Epithelial cell of prostate (primary cell): ENCODE measurements at regions not wholly inside any gene's neighbourhood (a gene's known extent, or its start where the extent isn't known, plus 50 kb on each side); places are given as distances from the start of the nearest gene placed in this dataset.

Source experiments
- DNase-seq: peaks from one replicate; pipeline ENCODE4 v3.0.0-alpha.2; 2011; ENCODE audit warnings: low read depth, low spot score
- H3K27ac ChIP-seq: fragments of 450-650 bp; 2 replicates; pipeline ENCODE4 v1.5.1; 2017; ENCODE audit warnings: mild to moderate bottlenecking

GRCh38 chr2:217662984-217663602, 339.7 kb downstream of the TNS1 start:
- H3K27ac ChIP-seq = no peak overlapping the region
- no peak for DNase-seq

GRCh38 chr2:217661378-217661777, 341.4 kb downstream of the TNS1 start:
- no peak for DNase-seq
- H3K27ac ChIP-seq = no peak overlapping the region

DNA sequence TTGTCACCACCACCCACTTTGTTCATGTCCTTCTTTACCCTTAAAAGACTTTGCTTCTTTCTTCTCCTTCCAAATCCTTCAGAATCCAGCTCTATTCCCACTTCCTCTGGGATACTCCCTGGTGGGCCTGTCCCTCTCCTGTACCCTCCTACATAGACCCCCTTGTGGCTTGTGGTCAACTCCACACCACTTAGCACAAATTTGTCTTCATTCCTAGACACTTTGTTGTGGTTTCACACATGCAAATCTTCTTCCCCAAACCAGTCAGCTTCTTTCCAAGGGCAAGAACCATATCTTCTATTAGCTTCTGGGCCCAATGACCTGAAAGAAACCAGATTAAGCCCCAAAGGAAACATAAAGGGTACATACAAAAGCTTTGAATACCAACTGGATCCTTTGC, 342.4 kb downstream of the TNS1 start:
- DNase-seq = no peak
- H3K27ac ChIP-seq = no peak overlapping the region

GRCh38 chr2:217658806-217659205, 344.0 kb downstream of the TNS1 start:
- H3K27ac ChIP-seq = no peak overlapping the region
- no peak for DNase-seq

DNA sequence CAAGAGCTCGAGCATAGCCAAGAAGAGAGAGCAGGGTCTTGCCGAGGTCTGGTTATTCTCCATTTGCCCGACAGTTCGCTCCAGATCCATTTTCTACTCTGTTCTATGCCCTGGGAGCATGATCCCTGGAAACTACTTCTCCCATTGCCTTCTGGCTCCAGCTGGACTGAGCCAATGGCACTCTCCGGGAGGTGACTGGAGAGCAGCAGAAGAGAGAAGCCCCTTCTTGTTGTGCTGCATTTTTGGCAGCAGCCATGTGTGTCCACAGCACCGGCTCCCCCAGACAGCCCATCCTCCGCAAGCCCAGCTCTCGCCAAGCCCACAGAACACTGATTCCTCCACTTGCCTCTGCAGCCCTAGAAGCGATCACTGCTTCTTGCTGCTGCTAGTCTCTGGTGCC, 345.5 kb downstream of the TNS1 start:
- no peak for DNase-seq
- H3K27ac ChIP-seq = no peak overlapping the region

DNA sequence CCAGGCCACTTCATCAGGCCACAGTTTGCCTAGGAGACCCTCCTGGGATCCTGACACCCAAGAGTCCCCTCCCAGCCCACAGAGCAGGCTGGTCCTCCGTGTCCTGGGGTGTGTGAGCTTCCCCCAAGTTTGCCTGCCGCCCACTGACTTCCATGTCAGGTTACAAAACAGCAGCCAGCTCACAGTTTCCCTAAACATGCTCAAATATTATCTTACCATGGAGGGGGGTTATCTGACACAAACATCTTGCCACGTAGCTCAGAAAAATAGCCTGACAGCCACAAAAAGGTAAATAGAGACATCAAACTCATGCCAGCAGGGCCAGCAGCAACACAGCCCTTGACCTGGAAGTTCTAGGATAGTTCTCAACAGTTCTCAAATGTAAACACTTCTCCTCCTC, 346.5 kb downstream of the TNS1 start:
- no peak overlapping the region for H3K27ac ChIP-seq
- no peak for DNase-seq

- no peak for DNase-seq
These were observed 347.1 kb downstream of the TNS1 start for GRCh38 chr2:217655651-217656050.

GRCh38 chr2:217654168-217654567, 348.6 kb downstream of the TNS1 start:
- no peak overlapping the region for H3K27ac ChIP-seq

More at GRCh38 chr2:217655651-217656050, 347.1 kb downstream of the TNS1 start:
- no peak overlapping the region for H3K27ac ChIP-seq

GRCh38 chr2:217652761-217653639, 349.8 kb downstream of the TNS1 start:
- H3K27ac ChIP-seq = peak overlapping the region; percentile 14
- DNase-seq = peak; percentile 88

More at GRCh38 chr2:217654168-217654567, 348.6 kb downstream of the TNS1 start:
- no peak for DNase-seq

DNA sequence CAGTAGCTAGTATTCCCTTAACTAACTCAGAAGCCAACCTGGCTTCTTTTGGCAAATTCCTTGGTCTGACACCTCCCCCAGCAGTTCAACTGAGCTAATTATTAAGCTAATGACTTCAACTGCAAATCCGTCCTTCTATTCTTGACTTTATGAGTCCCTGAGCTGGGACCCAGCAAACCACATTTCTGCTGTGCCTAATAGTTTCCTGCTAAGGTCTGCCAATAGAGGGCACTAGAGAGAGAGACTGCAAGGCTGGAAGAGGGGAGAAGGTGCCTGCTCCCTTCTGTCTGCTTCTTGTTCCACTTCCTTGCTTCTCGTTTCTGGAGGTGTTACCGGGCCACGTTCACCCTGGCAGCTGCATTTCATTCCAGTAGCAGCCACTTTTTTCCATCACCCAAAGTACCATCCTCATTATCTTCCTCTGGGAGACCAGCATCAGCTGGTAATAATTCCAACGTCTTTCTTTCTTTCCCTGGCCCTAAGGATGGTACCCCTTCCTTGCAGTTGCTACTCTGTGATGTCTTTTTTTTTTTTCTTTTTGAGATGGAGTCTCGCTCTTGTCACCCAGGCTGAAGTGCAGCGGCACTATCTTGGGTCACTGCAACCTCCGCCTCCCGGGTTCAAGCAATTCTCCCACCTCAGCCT, 352.0 kb downstream of the TNS1 start:
- no peak overlapping the region for H3K27ac ChIP-seq
- DNase-seq = no peak

DNA sequence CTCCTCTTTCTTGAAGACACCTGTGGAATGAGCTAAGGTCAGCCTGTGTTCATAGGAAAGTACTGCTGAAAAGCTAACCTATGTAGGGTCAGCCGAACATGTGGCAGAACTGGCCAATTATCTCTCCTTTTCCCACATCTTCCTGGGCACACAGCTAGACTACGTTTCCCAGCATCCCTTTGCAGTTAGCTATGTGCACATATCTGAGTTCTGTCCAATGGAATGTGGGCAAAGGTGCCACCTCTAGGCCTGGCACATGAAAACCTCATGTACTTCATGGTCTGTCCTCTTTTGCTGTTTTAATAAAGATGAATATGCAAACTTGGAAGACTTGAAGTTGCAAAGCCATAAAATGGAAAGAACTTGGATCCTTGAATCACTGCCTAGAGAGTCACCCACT, 352.6 kb downstream of the TNS1 start:
- no peak overlapping the region for H3K27ac ChIP-seq
- no peak for DNase-seq

GRCh38 chr2:217647925-217648324, 354.9 kb downstream of the TNS1 start:
- no peak for DNase-seq
- no peak overlapping the region for H3K27ac ChIP-seq

GRCh38 chr2:217647226-217647625, 355.6 kb downstream of the TNS1 start:
- no peak for DNase-seq
- H3K27ac ChIP-seq = no peak overlapping the region

DNA sequence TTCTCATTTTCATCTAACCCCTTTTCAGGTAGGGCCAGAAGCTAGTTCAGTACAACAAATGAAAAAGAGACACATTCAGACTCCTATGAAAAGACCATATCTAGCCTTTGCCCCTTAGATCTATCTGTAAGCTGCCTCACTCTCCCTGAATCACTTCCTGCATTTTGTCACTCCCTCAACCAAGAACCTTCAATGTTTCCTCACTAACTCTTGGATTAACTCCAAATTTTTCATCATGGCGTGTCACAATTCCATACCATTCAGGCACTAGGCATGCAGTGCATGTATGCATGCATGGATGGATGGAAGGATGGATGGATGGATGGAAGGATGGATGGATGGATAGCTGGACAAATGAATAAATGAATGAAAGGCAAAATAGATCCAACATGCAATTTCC, 356.9 kb downstream of the TNS1 start:
- DNase-seq = peak; percentile 14
- peak overlapping the region; percentile 14 for H3K27ac ChIP-seq

DNA sequence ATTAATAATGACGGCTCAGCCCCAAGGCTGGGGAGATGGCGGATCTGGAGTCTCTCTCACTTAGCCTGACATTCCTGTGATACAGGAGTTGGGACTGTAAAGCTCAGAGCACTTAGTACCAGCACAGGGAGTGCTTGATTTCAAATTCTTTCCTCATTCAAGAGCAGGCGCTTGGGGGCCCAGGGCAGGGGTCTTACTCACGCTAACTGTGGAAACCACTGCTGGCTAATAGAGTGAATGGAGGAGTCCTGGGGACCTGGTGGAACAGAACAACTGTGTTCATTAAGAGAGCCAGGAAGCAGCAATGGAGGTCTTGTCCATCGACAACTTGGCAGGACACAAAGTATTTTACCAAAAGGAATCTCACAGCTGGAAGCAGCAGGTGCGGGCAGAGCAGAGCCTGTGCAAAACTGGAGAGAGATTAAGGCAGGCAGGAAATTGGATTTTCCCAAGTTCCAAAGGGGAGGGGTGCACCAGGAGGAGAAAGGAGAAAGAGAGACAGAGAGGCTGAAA, 358.9 kb downstream of the TNS1 start:
- H3K27ac ChIP-seq = no peak overlapping the region
- no peak for DNase-seq

GRCh38 chr2:217642944-217643343, 359.9 kb downstream of the TNS1 start:
- peak; percentile 5 for DNase-seq
- H3K27ac ChIP-seq = no peak overlapping the region

DNA sequence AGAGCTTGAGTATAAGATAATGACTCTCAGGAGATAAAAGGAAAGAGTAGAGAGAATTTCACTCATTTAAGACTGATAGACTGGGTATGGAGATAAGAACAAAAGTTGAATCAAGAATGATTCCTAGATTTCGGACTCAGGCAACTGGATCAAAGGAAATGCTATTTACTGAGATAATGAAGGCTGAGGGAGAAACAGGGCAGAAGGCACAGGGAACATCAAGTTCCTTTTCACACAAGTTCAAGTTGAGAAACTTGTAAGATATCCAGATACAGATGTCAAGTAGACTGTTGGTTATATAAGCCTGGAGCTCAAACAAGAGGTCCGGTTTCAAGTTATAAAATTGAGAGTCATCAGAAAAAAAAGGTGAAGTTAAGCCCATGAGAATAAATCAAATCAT, 360.8 kb downstream of the TNS1 start:
- no peak for DNase-seq
- H3K27ac ChIP-seq = no peak overlapping the region

GRCh38 chr2:217639481-217639880, 363.3 kb downstream of the TNS1 start:
- DNase-seq = no peak
- H3K27ac ChIP-seq = no peak overlapping the region

DNA sequence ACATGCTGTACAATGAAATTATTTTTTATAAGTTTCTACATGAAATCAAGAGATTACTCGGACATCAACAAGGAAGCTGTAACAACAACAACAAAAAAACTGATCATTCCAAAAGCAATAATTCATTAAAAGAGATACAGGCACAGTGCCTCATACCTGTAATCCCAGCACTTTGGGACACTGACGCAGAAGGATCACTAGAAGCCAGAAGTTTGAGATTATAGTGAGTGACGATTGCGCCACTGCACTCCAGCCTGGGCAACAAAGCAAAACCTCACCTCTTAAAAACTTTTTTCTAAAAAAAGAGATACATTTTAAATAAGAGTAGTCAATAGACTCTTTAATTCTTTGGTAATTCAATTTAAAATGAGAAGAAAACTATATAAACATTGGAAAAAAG, 364.3 kb downstream of the TNS1 start:
- DNase-seq = no peak
- no peak overlapping the region for H3K27ac ChIP-seq

DNA sequence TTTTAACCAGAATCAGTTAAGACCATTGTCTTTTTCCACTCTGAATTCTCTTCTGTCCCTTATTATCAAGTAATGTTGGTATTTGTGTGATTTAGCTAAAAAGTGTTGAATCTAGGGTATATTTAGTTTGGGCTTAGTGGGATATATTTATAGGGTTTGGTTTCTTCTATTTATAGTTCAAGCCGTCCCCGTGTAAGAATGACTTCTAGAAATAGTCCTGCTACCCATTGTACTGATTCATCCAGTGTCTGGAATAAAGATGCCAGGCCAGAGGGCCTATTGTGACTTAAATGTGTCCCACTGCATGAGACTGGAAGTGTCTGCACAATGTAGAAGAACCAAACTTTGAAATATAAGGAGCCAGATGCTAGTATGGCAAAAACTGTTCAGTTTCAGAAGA, 364.8 kb downstream of the TNS1 start:
- no peak for DNase-seq
- H3K27ac ChIP-seq = no peak overlapping the region

GRCh38 chr2:217636991-217637561, 365.7 kb downstream of the TNS1 start:
- DNase-seq = no peak
- no peak overlapping the region for H3K27ac ChIP-seq
